ENCODE measurements at regions not wholly inside any gene's neighbourhood (a gene's known extent, or its start where the extent isn't known, plus 50 kb on each side); places are given as distances from the start of the nearest gene placed in this dataset.

GRCh38 chr7:131897016-131897789 lies 340.8 kb upstream of the PODXL start:
- DNase-seq: no peak

- no peak for DNase-seq
These were observed 339.9 kb upstream of the PODXL start for GRCh38 chr7:131896165-131896863.

GRCh38 chr7:131895541-131896164 lies 339.2 kb upstream of the PODXL start:
- no peak for DNase-seq

- DNase-seq: no peak
These were observed 337.4 kb upstream of the PODXL start for GRCh38 chr7:131893631-131894340.

GRCh38 chr7:131890176-131890575 lies 333.7 kb upstream of the PODXL start:
- DNase-seq: peak in 3 of 14 donors; percentile 6 to 19 (median 12)

- no peak for DNase-seq
These were observed 333.2 kb upstream of the PODXL start for GRCh38 chr7:131889572-131890150.

- DNase-seq: no peak
These were observed 327.3 kb upstream of the PODXL start for GRCh38 chr7:131883769-131884168.

GRCh38 chr7:131883196-131883595 lies 326.8 kb upstream of the PODXL start:
- no peak for DNase-seq

GRCh38 chr7:131882321-131882720 lies 325.9 kb upstream of the PODXL start:
- DNase-seq: no peak

- DNase-seq: peak in 1 of 14 donors; percentile 9
These were observed 323.6 kb upstream of the PODXL start for GRCh38 chr7:131880078-131880477.

GRCh38 chr7:131879424-131879823 lies 323.0 kb upstream of the PODXL start:
- DNase-seq: peak in 1 of 14 donors; percentile 58

GRCh38 chr7:131878777-131879176 lies 322.3 kb upstream of the PODXL start:
- no peak for DNase-seq

- DNase-seq: peak in 1 of 14 donors; percentile 4
These were observed 317.2 kb upstream of the PODXL start for GRCh38 chr7:131873581-131873980.

- DNase-seq: no peak
These were observed 313.6 kb upstream of the PODXL start for GRCh38 chr7:131869986-131870385.

GRCh38 chr7:131869169-131869844 lies 312.9 kb upstream of the PODXL start:
- DNase-seq: no peak

GRCh38 chr7:131867461-131867860 lies 311.0 kb upstream of the PODXL start:
- no peak for DNase-seq

GRCh38 chr7:131865911-131866310 lies 309.5 kb upstream of the PODXL start:
- no peak for DNase-seq

GRCh38 chr7:131861620-131862346 lies 305.4 kb upstream of the PODXL start:
- no peak for DNase-seq

- peak in 11 of 14 donors; percentile 2 to 46 (median 28) for DNase-seq
These were observed 302.9 kb upstream of the PODXL start for GRCh38 chr7:131859147-131859821.

GRCh38 chr7:131858611-131859010 lies 302.2 kb upstream of the PODXL start:
- DNase-seq: no peak
